ENCODE measurements at regions not wholly inside any gene's neighbourhood (a gene's known extent, or its start where the extent isn't known, plus 50 kb on each side); places are given as distances from the start of the nearest gene placed in this dataset.

DNA sequence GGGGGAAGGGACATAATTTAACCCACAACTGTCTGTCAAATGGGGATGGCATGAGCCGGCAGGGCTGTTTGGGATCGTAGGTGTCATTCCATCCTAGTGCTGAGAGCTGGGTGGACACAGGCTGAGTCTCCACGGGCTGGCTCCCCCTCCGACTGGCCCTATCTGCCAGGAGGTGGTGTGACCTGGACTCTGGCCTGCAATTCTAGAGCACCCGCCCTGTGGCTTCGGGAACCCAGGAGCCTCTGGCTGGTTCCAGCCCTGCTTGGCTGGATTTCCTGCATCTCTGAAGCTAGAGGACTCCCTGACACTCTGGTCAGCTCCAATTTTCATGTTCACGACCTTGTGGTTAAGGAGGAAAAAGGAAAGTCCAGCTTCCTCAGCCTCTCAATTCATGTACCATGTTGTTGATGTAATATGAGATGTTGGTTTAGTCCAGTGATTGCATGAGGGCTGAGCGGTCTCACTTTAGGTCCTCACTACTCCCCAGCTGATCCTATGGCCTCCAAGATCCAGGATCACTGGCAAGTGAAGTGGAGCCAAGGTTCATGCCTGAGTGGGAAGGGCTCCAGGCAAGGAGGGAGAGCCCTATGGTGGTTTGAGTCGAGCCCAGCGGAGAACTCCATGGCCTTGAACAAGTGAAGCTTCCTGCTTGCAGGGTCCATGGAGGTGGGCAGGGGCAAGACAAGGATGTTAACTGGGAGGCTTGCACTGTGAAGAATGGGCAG, 169.1 kb downstream of the NDUFA10 start:
- Mint-ChIP-seq H3K9me3 (peaks cover 6% of the 10 kb centered on the region), H3K27me3 (peaks cover 67% of the 10 kb centered on the region), H3K27ac (ENCODE audit: low read depth) (no peak overlapping the region), H3K36me3 (ENCODE audit: insufficient read depth) (no peaks in the 10 kb centered on the region), H3K4me1 (peaks cover 5% of the 10 kb centered on the region), H3K4me3 (no peak overlapping the region)
- ATAC-seq (replicated peaks; ENCODE audit: extremely low read depth, poor library complexity, severe bottlenecking) (no peak), DNase-seq (ENCODE audit: low spot score in 2 of 2) (no peak)

DNA sequence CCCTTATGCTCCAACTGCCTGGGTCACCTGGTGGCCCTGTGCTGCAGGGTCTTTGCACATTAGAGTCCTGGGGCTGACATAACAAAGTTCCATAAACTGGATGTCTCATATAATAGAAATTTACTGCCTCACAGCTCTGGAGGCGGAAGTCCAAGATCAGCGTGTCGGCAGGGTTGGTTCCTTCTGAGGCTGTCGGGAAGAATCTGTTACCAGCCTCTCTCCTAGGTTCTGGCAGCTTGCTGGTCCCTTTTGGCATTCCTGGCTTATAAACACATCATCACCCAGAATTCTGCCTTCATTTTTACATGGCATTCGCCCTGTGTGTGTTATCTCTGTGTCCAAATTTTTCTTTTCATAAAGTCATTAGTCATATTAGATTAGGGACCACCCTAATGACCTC, 170.5 kb downstream of the NDUFA10 start:
- no peak for DNase-seq (ENCODE audit: low spot score in 2 of 2)
- ATAC-seq (replicated peaks; ENCODE audit: extremely low read depth, poor library complexity, severe bottlenecking): no peak
- H3K27me3 Mint-ChIP-seq: peaks cover 73% of the 10 kb centered on the region
- peaks cover 1% of the 10 kb centered on the region for H3K36me3 Mint-ChIP-seq (ENCODE audit: insufficient read depth)
- H3K4me1 Mint-ChIP-seq: peaks cover 5% of the 10 kb centered on the region
- no peak overlapping the region for H3K4me3 Mint-ChIP-seq
- H3K9me3 Mint-ChIP-seq: peaks cover 11% of the 10 kb centered on the region
- no peak overlapping the region for H3K27ac Mint-ChIP-seq (ENCODE audit: low read depth)

GRCh38 chr2:239853706-239854327, 171.3 kb downstream of the NDUFA10 start:
- no peak overlapping the region for H3K4me3 Mint-ChIP-seq

GRCh38 chr2:239853121-239853520, 172.0 kb downstream of the NDUFA10 start:
- ATAC-seq (replicated peaks; ENCODE audit: extremely low read depth, poor library complexity, severe bottlenecking) (no peak), DNase-seq (ENCODE audit: low spot score in 2 of 2) (no peak)
- Mint-ChIP-seq H3K36me3 (ENCODE audit: insufficient read depth) (peaks cover 1% of the 10 kb centered on the region), H3K27ac (ENCODE audit: low read depth) (no peak overlapping the region), H3K4me3 (no peak overlapping the region), H3K4me1 (peaks cover 2% of the 10 kb centered on the region), H3K9me3 (peaks cover 11% of the 10 kb centered on the region), H3K27me3 (peaks cover 67% of the 10 kb centered on the region)

More at GRCh38 chr2:239853706-239854327, 171.3 kb downstream of the NDUFA10 start:
- Mint-ChIP-seq H3K4me1 (peaks cover 5% of the 10 kb centered on the region), H3K9me3 (peaks cover 11% of the 10 kb centered on the region), H3K27ac (ENCODE audit: low read depth) (no peak overlapping the region), H3K27me3 (peaks cover 73% of the 10 kb centered on the region), H3K36me3 (ENCODE audit: insufficient read depth) (peaks cover 1% of the 10 kb centered on the region)
- DNase-seq (ENCODE audit: low spot score in 2 of 2) (no peak), ATAC-seq (replicated peaks; ENCODE audit: extremely low read depth, poor library complexity, severe bottlenecking) (no peak)

DNA sequence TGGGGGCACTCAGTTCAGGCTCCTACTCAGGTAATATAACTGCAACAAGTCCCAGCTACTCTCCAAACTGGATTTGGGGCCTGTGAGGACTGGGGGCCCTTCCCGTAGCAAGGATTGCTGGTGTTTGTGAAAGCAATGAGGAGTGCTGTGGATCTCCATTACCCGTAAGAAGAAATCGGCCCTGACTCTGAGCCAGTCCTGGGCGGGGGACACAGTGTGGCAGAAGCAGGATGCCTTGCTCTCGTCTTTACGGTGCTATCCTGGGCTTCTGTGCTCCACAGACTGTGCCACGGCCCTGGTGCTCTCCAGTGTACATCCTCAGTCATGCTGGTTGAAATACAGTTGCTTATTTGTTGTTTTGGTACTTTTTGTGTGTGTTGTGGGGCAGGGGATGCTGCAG, 172.9 kb downstream of the NDUFA10 start:
- ATAC-seq (replicated peaks; ENCODE audit: extremely low read depth, poor library complexity, severe bottlenecking) (no peak), DNase-seq (ENCODE audit: low spot score in 2 of 2) (no peak)
- H3K27me3 Mint-ChIP-seq: peaks cover 59% of the 10 kb centered on the region
- no peak overlapping the region for H3K27ac Mint-ChIP-seq (ENCODE audit: low read depth)
- no peak overlapping the region for H3K4me3 Mint-ChIP-seq
- H3K4me1 Mint-ChIP-seq: no peaks in the 10 kb centered on the region
- peaks cover 1% of the 10 kb centered on the region for H3K36me3 Mint-ChIP-seq (ENCODE audit: insufficient read depth)
- H3K9me3 Mint-ChIP-seq: peaks cover 11% of the 10 kb centered on the region

DNA sequence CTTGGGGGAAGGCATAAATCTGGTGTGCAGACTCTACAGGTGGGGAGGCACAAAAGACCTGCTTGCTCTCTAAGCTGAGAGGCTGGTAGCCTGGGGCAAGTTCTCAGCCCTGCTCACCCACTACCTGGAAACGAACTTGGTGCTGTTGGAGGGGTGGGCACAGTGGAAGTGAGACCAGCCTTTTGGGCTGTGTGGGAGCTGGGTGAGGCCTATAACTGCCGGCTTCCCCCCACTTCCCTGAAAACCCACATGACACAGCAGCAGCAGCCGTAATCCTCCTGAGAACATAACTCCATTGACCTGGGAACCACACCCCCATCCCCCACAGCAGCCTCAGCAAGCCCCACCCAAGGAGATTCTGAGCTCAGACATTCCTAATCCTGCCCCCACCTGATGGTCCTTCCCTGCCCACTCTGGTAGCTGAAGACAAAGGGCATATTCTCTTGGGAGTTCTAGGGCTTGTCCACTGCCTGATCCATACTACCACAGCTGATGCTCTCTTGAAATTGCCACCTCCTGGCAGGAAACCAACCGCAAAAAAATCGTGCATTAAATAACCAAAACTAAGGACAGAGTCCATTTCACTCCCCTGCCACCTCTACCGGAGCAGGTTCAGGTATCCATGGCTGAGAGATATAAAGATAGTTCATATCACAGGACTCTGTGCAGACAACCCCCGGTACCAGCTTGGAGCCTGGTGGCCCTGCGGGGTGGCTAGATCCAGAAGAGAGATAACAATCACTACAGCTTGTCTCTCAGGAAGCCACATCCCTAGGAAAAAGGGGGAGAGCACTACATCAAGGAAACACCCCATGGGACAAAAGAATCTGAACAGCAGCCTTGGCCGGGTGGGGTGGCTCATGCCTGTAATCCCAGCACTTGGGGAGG, 178.1 kb downstream of the NDUFA10 start:
- ATAC-seq (replicated peaks; ENCODE audit: extremely low read depth, poor library complexity, severe bottlenecking) (no peak), DNase-seq (ENCODE audit: low spot score in 2 of 2) (no peak)
- Mint-ChIP-seq H3K4me1 (peaks cover 9% of the 10 kb centered on the region), H3K4me3 (no peak overlapping the region), H3K27me3 (peaks cover 50% of the 10 kb centered on the region), H3K36me3 (ENCODE audit: insufficient read depth) (peaks cover 1% of the 10 kb centered on the region), H3K9me3 (peaks cover 17% of the 10 kb centered on the region), H3K27ac (ENCODE audit: low read depth) (no peak overlapping the region)

DNA sequence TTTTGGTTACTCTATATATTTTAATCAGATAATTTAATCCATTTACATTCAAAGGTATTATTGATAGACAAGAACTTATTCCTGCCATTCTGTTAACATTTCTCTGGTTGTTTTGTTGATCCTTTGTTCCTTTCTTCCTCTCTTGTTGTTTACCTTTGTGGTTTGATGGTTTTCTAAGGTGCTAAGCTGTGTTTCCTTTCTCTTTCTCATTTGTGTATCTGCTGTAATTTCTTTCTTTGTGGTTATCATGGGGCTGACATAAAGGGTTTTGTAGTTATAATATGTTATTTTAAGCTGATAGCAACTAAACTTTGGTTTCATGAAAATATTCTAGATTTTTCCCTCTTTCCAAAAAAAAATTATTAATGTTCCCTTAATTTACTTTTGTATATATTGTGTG, 179.2 kb downstream of the NDUFA10 start:
- H3K4me1 Mint-ChIP-seq: peaks cover 9% of the 10 kb centered on the region
- H3K9me3 Mint-ChIP-seq: peaks cover 10% of the 10 kb centered on the region
- H3K27ac Mint-ChIP-seq (ENCODE audit: low read depth): no peak overlapping the region
- no peak overlapping the region for H3K4me3 Mint-ChIP-seq
- H3K27me3 Mint-ChIP-seq: peaks cover 39% of the 10 kb centered on the region
- peaks cover 1% of the 10 kb centered on the region for H3K36me3 Mint-ChIP-seq (ENCODE audit: insufficient read depth)
- ATAC-seq (replicated peaks; ENCODE audit: extremely low read depth, poor library complexity, severe bottlenecking) (no peak), DNase-seq (ENCODE audit: low spot score in 2 of 2) (no peak)

- Mint-ChIP-seq H3K27ac (ENCODE audit: low read depth) (no peak overlapping the region), H3K4me3 (no peak overlapping the region), H3K4me1 (no peaks in the 10 kb centered on the region), H3K27me3 (peaks cover 28% of the 10 kb centered on the region), H3K9me3 (no peaks in the 10 kb centered on the region), H3K36me3 (ENCODE audit: insufficient read depth) (no peaks in the 10 kb centered on the region)
- ATAC-seq (replicated peaks; ENCODE audit: extremely low read depth, poor library complexity, severe bottlenecking) (no peak), DNase-seq (ENCODE audit: low spot score in 2 of 2) (no peak)
These were observed 185.8 kb downstream of the NDUFA10 start for GRCh38 chr2:239839306-239839705.

- Mint-ChIP-seq H3K9me3 (no peaks in the 10 kb centered on the region), H3K4me1 (no peaks in the 10 kb centered on the region), H3K27me3 (peaks cover 21% of the 10 kb centered on the region), H3K4me3 (no peak overlapping the region), H3K27ac (ENCODE audit: low read depth) (no peak overlapping the region), H3K36me3 (ENCODE audit: insufficient read depth) (no peaks in the 10 kb centered on the region)
- ATAC-seq (replicated peaks; ENCODE audit: extremely low read depth, poor library complexity, severe bottlenecking) (no peak), DNase-seq (ENCODE audit: low spot score in 2 of 2) (no peak)
These were observed 188.9 kb downstream of the NDUFA10 start for GRCh38 chr2:239836021-239836765.

GRCh38 chr2:239835056-239835455, 190.1 kb downstream of the NDUFA10 start:
- Mint-ChIP-seq H3K27ac (ENCODE audit: low read depth) (no peak overlapping the region), H3K4me1 (no peaks in the 10 kb centered on the region), H3K9me3 (no peaks in the 10 kb centered on the region), H3K4me3 (no peak overlapping the region), H3K36me3 (ENCODE audit: insufficient read depth) (no peaks in the 10 kb centered on the region), H3K27me3 (peaks cover 15% of the 10 kb centered on the region)
- DNase-seq (ENCODE audit: low spot score in 2 of 2) (no peak), ATAC-seq (replicated peaks; ENCODE audit: extremely low read depth, poor library complexity, severe bottlenecking) (no peak)

- ATAC-seq (replicated peaks; ENCODE audit: extremely low read depth, poor library complexity, severe bottlenecking) (no peak), DNase-seq (ENCODE audit: low spot score in 2 of 2) (peak in 1 of 2 donors; percentile 6)
- no peaks in the 10 kb centered on the region for H3K36me3 Mint-ChIP-seq (ENCODE audit: insufficient read depth)
- H3K27me3 Mint-ChIP-seq: peaks cover 12% of the 10 kb centered on the region
- no peaks in the 10 kb centered on the region for H3K9me3 Mint-ChIP-seq
- H3K4me1 Mint-ChIP-seq: no peaks in the 10 kb centered on the region
- no peak overlapping the region for H3K27ac Mint-ChIP-seq (ENCODE audit: low read depth)
- H3K4me3 Mint-ChIP-seq: no peak overlapping the region
These were observed 191.0 kb downstream of the NDUFA10 start for GRCh38 chr2:239834143-239834542.

Data from central memory CD8-positive, alpha-beta T cell (primary cell).